ENCODE measurements at regions not wholly inside any gene's neighbourhood (a gene's known extent, or its start where the extent isn't known, plus 50 kb on each side); places are given as distances from the start of the nearest gene placed in this dataset.

DNA sequence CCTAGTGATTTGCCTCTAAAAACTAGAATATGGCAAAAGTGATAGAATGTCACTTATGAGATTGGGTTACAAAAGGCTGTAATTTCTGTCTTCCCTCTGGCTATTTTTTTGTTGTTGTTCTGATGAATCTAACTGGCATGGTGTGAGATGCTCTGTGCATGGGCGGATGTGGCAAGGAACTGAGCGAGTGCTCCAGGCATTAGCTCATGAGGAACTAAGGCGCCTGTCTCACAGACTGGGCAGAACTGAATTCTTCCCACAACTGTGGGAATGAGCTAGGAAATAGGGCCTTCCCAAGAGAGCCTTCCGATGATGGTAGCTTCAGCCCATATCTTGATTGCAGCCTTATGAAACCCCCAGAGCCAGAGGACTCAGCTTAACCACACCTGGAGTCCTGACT, 222.5 kb downstream of the NR2F2 start:
- TF ChIP-seq GLIS1 (tag by site-specific recombination; IDR thresholded peaks at IDR 0.05) (no peak), YY1 (tag by site-specific recombination; IDR thresholded peaks at IDR 0.05) (no peak), ZNF544 (tag by site-specific recombination; IDR thresholded peaks at IDR 0.05) (no peak)
- TF ChIP-seq, protein P1, sequence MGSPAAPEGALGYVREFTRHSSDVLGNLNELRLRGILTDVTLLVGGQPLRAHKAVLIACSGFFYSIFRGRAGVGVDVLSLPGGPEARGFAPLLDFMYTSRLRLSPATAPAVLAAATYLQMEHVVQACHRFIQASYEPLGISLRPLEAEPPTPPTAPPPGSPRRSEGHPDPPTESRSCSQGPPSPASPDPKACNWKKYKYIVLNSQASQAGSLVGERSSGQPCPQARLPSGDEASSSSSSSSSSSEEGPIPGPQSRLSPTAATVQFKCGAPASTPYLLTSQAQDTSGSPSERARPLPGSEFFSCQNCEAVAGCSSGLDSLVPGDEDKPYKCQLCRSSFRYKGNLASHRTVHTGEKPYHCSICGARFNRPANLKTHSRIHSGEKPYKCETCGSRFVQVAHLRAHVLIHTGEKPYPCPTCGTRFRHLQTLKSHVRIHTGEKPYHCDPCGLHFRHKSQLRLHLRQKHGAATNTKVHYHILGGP (tag by site-specific recombination; IDR thresholded peaks at IDR 0.05): no peak

Data from HEK293 (cell line).